H1 (cell line): ENCODE measurements at regions not wholly inside any gene's neighbourhood (a gene's known extent, or its start where the extent isn't known, plus 50 kb on each side); places are given as distances from the start of the nearest gene placed in this dataset.

ENCODE experiments used
- CTCF ChIA-PET: fragments of 300-600 bp; sonication (Branson Sonifier 250); formaldehyde crosslinking; loops from one replicate; lab custom pipeline; 2021; ENCODE audit not compliant: partially characterized antibody; lab: Charles Lee
- POLR2A ChIA-PET: fragments of 300-600 bp; sonication (Branson Sonifier 250); formaldehyde crosslinking; loops from one replicate; lab custom pipeline; 2021; ENCODE audit warnings: inconsistent platforms; ENCODE audit not compliant: partially characterized antibody; lab: Charles Lee
- DNase-seq, 2 experiments: peaks; one replicate each; pipeline versions ENCODE4 v3.0.0 to v3.0.0-alpha.2; 2010 to 2022; ENCODE audit warnings: low spot score in 2 of 2, low read depth in 1 of 2, mixed read lengths in 1 of 2
- FAIRE-seq: peaks from 2 replicates; lab custom pipeline; 2011; peaks lifted over from hg19 to GRCh38; lab: Jason Lieb, UNC
- H2AFZ ChIP-seq: 2 replicates; pipeline ENCODE4 v1.8.1; 2012; ENCODE audit warnings: low read length, inconsistent platforms
- H2AK5ac ChIP-seq: 2 replicates; pipeline ENCODE4 v1.6.1; 2013; ENCODE audit warnings: low read depth, low read length
- H2BK120ac ChIP-seq: replicated peaks from 2 replicates; pipeline ENCODE3; 2013; ENCODE audit warnings: low read depth, low read length, inconsistent platforms
- H2BK12ac ChIP-seq: 2 replicates; pipeline ENCODE4 v1.6.1; 2013; ENCODE audit warnings: low read depth, low read length
- H2BK15ac ChIP-seq: 2 replicates; pipeline ENCODE4 v1.6.1; 2013; ENCODE audit warnings: low read length
- H2BK20ac ChIP-seq: 2 replicates; pipeline ENCODE4 v1.6.1; 2013; ENCODE audit warnings: low read length
- H2BK5ac ChIP-seq: 2 replicates; pipeline ENCODE4 v1.6.1; 2013; ENCODE audit warnings: low read depth, low read length
- H3K14ac ChIP-seq: 2 replicates; pipeline ENCODE4 v1.6.1; 2013; ENCODE audit warnings: inconsistent platforms; ENCODE audit not compliant: insufficient read length
- H3K18ac ChIP-seq: 2 replicates; pipeline ENCODE4 v1.6.1; 2013; ENCODE audit warnings: low read length; ENCODE audit errors: extremely low read depth
- H3K23ac ChIP-seq: 2 replicates; pipeline ENCODE4 v1.6.1; 2013; ENCODE audit warnings: inconsistent platforms; ENCODE audit not compliant: insufficient read length
- H3K23me2 ChIP-seq: 2 replicates; pipeline ENCODE4 v1.6.1; 2013; ENCODE audit warnings: low read depth, low read length
- H3K27ac ChIP-seq: 2 replicates; pipeline ENCODE4 v1.6.1; 2011; ENCODE audit warnings: low read depth, low read length, inconsistent platforms
- H3K27me3 ChIP-seq, 4 experiments: replicated peaks in 1 of 4; 1 replicate in 1 of 4; 2 replicates in 3 of 4; pipeline versions ENCODE4 v1.6.1 to v1.8.1; 2011 to 2013; ENCODE audit warnings: low read length in 3 of 4, mild to moderate bottlenecking in 3 of 4, inconsistent platforms in 2 of 4, mixed read lengths in 2 of 4, moderate library complexity in 1 of 4; ENCODE audit not compliant: control insufficient read depth in 3 of 4, insufficient read depth in 3 of 4; ENCODE audit errors: extremely low read depth in 1 of 4
- H3K36me3 ChIP-seq, 4 experiments: 2 replicates each; pipeline versions ENCODE4 v1.6.1 to v1.8.1; 2011 to 2013; ENCODE audit warnings: mild to moderate bottlenecking in 4 of 4, low read length in 3 of 4, moderate library complexity in 2 of 4, control low read depth in 1 of 4, inconsistent platforms in 1 of 4; ENCODE audit not compliant: insufficient read depth in 4 of 4, control insufficient read depth in 2 of 4
- H3K4ac ChIP-seq: replicated peaks from 2 replicates; pipeline ENCODE3; 2013; ENCODE audit warnings: low read length, low read depth, mixed read lengths, inconsistent platforms; ENCODE audit not compliant: insufficient read length
- H3K4me1 ChIP-seq, 4 experiments: replicated peaks in 1 of 4; 1 replicate in 1 of 4; 2 replicates in 3 of 4; pipeline versions ENCODE4 v1.6.1 to v1.8.1; 2011 to 2013; ENCODE audit warnings: low read length in 3 of 4, inconsistent platforms in 2 of 4, mixed read lengths in 1 of 4; ENCODE audit not compliant: insufficient read depth in 4 of 4, control insufficient read depth in 3 of 4
- H3K4me2 ChIP-seq, 2 experiments: 2 replicates each; pipeline versions ENCODE4 v1.6.1 to v1.8.1; 2011 to 2013; ENCODE audit warnings: low read depth in 2 of 2, low read length in 2 of 2, control low read depth in 1 of 2, inconsistent platforms in 1 of 2, mild to moderate bottlenecking in 1 of 2; ENCODE audit not compliant: insufficient read depth in 1 of 2
- H3K4me3 ChIP-seq, 4 experiments: fragments of 200-600, 300-600 bp in 1 of 4; sonication (generic), shearing (Covaris generic), sonication (Bioruptor Twin) in 1 of 4; 2 replicates each; pipeline versions ENCODE4 v1.5.1 to v1.8.1; 2011 to 2016; ENCODE audit warnings: low read length in 4 of 4, low read depth in 3 of 4, control low read depth in 2 of 4, inconsistent platforms in 2 of 4, mild to moderate bottlenecking in 2 of 4, mixed read lengths in 1 of 4, moderate library complexity in 1 of 4; ENCODE audit not compliant: insufficient read depth in 2 of 4; ENCODE audit errors: extremely low read depth in 1 of 4
- H3K56ac ChIP-seq: replicated peaks from 2 replicates; pipeline ENCODE3; 2013; ENCODE audit warnings: low read depth, mild to moderate bottlenecking, mixed read lengths, low read length, inconsistent platforms; ENCODE audit not compliant: insufficient read length
- H3K79me1 ChIP-seq: 2 replicates; pipeline ENCODE4 v1.6.1; 2013; ENCODE audit warnings: low read depth, low read length, control low read depth
- H3K79me2 ChIP-seq, 2 experiments: 2 replicates each; pipeline versions ENCODE4 v1.6.1 to v1.8.1; 2012 to 2013; ENCODE audit warnings: low read length in 2 of 2, mild to moderate bottlenecking in 2 of 2, inconsistent platforms in 1 of 2; ENCODE audit not compliant: insufficient read depth in 2 of 2, control insufficient read depth in 1 of 2
- H3K9ac ChIP-seq, 4 experiments: replicated peaks in 1 of 4; 1 replicate in 1 of 4; 2 replicates in 3 of 4; pipeline versions ENCODE4 v1.6.1 to v1.8.1; 2011 to 2013; ENCODE audit warnings: low read depth in 3 of 4, low read length in 3 of 4, control low read depth in 2 of 4, mild to moderate bottlenecking in 2 of 4, moderate library complexity in 2 of 4, inconsistent platforms in 1 of 4; ENCODE audit errors: extremely low read depth in 1 of 4
- H3K9me3 ChIP-seq, 2 experiments: 2 replicates each; pipeline versions ENCODE4 v1.6.1 to v1.8.1; 2012 to 2013; ENCODE audit warnings: mild to moderate bottlenecking in 2 of 2, moderate library complexity in 2 of 2, control low read depth in 1 of 2, inconsistent platforms in 1 of 2, low read depth in 1 of 2, low read length in 1 of 2, mixed read lengths in 1 of 2; ENCODE audit not compliant: insufficient read depth in 2 of 2
- H4K20me1 ChIP-seq, 2 experiments: replicated peaks in 1 of 2; 2 replicates each; pipeline versions ENCODE3 to v1.8.1; 2011 to 2013; ENCODE audit warnings: inconsistent platforms in 2 of 2, low read length in 2 of 2, mild to moderate bottlenecking in 1 of 2; ENCODE audit not compliant: insufficient read depth in 2 of 2, control insufficient read depth in 1 of 2
- H4K5ac ChIP-seq: 2 replicates; pipeline ENCODE4 v1.6.1; 2013; ENCODE audit warnings: low read length, low read depth, mixed read lengths, inconsistent platforms; ENCODE audit not compliant: insufficient read length
- H4K8ac ChIP-seq: 2 replicates; pipeline ENCODE4 v1.8.0; 2013; ENCODE audit warnings: mild to moderate bottlenecking, moderate library complexity, low read length, inconsistent platforms; ENCODE audit not compliant: insufficient read depth; ENCODE audit errors: extremely low read depth
- H4K91ac ChIP-seq: replicated peaks from 2 replicates; pipeline ENCODE3; 2013; ENCODE audit warnings: low read length, mixed read lengths, inconsistent platforms; ENCODE audit not compliant: insufficient read length
- ASH2L ChIP-seq: fragments of 200-600, 300-600 bp; sonication (generic); IDR thresholded peaks from one replicate; pipeline ENCODE4 v1.7.1; 2017; ENCODE audit warnings: low read length
- BCL11A ChIP-seq, 2 experiments: IDR thresholded peaks; one replicate each; pipeline ENCODE4 v1.6.1; 2011; ENCODE audit warnings: low read depth in 2 of 2, low read length in 2 of 2, mild to moderate bottlenecking in 2 of 2
- BRCA1 ChIP-seq: IDR thresholded peaks from 2 replicates; pipeline ENCODE4 v1.6.1; 2012; ENCODE audit warnings: low read depth, low read length, improper control_type of control experiment
- CEBPB ChIP-seq: IDR thresholded peaks from 2 replicates; pipeline ENCODE4 v1.6.1; 2012; ENCODE audit warnings: low read depth, low read length
- GTF2F1 ChIP-seq: IDR thresholded peaks from 2 replicates; pipeline ENCODE4 v1.6.1; 2012; ENCODE audit warnings: low read depth, low read length, improper control_type of control experiment, borderline replicate concordance
- JUN ChIP-seq: IDR thresholded peaks from 2 replicates; pipeline ENCODE4 v1.6.1; 2011; ENCODE audit warnings: low read depth, mild to moderate bottlenecking, improper control_type of control experiment, low read length
- MAX ChIP-seq: IDR thresholded peaks from 2 replicates; pipeline ENCODE4 v1.6.1; 2012; ENCODE audit warnings: inconsistent platforms
- SAP30 ChIP-seq: fragments of 300-600 bp; sonication (generic); IDR thresholded peaks from 2 replicates; pipeline ENCODE4 v1.7.1; 2012; ENCODE audit warnings: low read length, moderate library complexity, mild to moderate bottlenecking, inconsistent platforms; ENCODE audit not compliant: insufficient read depth, insufficient replicate concordance
- TEAD4 ChIP-seq: IDR thresholded peaks from 2 replicates; pipeline ENCODE4 v1.6.1; 2012; ENCODE audit warnings: low read depth, low read length, inconsistent platforms, mixed read lengths

- Histone ChIP-seq H3K23me2 (no peaks in the 10 kb centered on the region), H2BK5ac (no peak overlapping the region), H3K79me2 (no peaks in the 10 kb centered on the region), H2BK12ac (no peak overlapping the region), H4K91ac (no peak overlapping the region), H2AFZ (0 out of 2 replicates have a peak overlapping the region, but pooled peaks have one; percentile 3), H2AK5ac (no peak overlapping the region), H3K9ac (no peak overlapping the region), H3K9me3 (no peaks in the 10 kb centered on the region), H4K5ac (no peak overlapping the region), H3K23ac (no peak overlapping the region), H3K4me3 (no peak overlapping the region), H3K27me3 (no peaks in the 10 kb centered on the region), H4K8ac (no peak overlapping the region), H3K4me1 (peaks cover 0 to 2% (median 0%) of the 10 kb centered on the region in 4 experiments; a peak in 1 of 7 replicates), H4K20me1 (no peaks in the 10 kb centered on the region), H2BK120ac (no peak overlapping the region), H3K79me1 (no peaks in the 10 kb centered on the region), H2BK15ac (no peak overlapping the region), H3K14ac (no peak overlapping the region), H2BK20ac (no peak overlapping the region), H3K4ac (no peak overlapping the region), H3K18ac (no peak overlapping the region), H3K56ac (no peak overlapping the region), H3K36me3 (no peaks in the 10 kb centered on the region), H3K27ac (no peak overlapping the region), H3K4me2 (no peak overlapping the region)
- ChIA-PET POLR2A (interaction anchor here (1.6 to 1.7 kb wide), 2 partner anchors 7 to 9 kb away, joined by 3 read pairs; no protein-coding TSS in a partner anchor), CTCF (interaction anchor here (0.9 to 1.9 kb wide), 5 partner anchors 10 to 179 kb away, joined by 3 to 6 read pairs (median 5); no protein-coding TSS in a partner anchor)
- DNase-seq (no peak), FAIRE-seq (no peak)
- no peak for TF ChIP-seq CEBPB
- no peak for TF ChIP-seq BRCA1
- no peak for TF ChIP-seq SAP30
- no peak for TF ChIP-seq GTF2F1
- TF ChIP-seq MAX, result no peak
- no peak for TF ChIP-seq BCL11A (IDR thresholded peaks at IDR 0.05; ENCODE audit: low read depth in 2 of 2, low read length in 2 of 2)
- TF ChIP-seq JUN, result no peak
- no peak for TF ChIP-seq ASH2L
- TF ChIP-seq TEAD4, result no peak
These were observed 56.0 kb upstream of the CTTNBP2 start for GRCh38 chr7:117929237-117929636.
